ENCODE measurements at regions not wholly inside any gene's neighbourhood (a gene's known extent, or its start where the extent isn't known, plus 50 kb on each side); places are given as distances from the start of the nearest gene placed in this dataset.

GRCh38 chr5:18686253-18686652 lies 1052.0 kb downstream of the TAF11L14 start:
- no peak overlapping the region for H2AK9ac ChIP-seq (replicated peaks; ENCODE audit: low read depth, low read length, poor library complexity)
- no peak for TF ChIP-seq BHLHE40 (IDR thresholded peaks at IDR 0.05; ENCODE audit: low read depth, low read length)
- no peak for TF ChIP-seq FOS (IDR thresholded peaks at IDR 0.05; ENCODE audit: low read depth, low read length)
- TF ChIP-seq POLR2A (IDR thresholded peaks at IDR 0.05; ENCODE audit: low read depth, low read length), result no peak
- TF ChIP-seq MXI1 (IDR thresholded peaks at IDR 0.05; ENCODE audit: borderline replicate concordance, low read depth, low read length), result no peak
- no peak for TF ChIP-seq RAD21 (IDR thresholded peaks at IDR 0.05; ENCODE audit: low read length)
- TF ChIP-seq CEBPB (IDR thresholded peaks at IDR 0.05; ENCODE audit: low read depth, low read length), result no peak
- TF ChIP-seq USF2 (IDR thresholded peaks at IDR 0.05; ENCODE audit: low read depth, low read length), result no peak
- no peak for TF ChIP-seq SMC3 (IDR thresholded peaks at IDR 0.05; ENCODE audit: low read depth, low read length)
- TF ChIP-seq CTCF (conservative IDR thresholded peaks at IDR 0.05; ENCODE audit: low read depth, low read length), result no peak
- TF ChIP-seq CHD1 (IDR thresholded peaks at IDR 0.05; ENCODE audit: low read depth, low read length), result no peak
- TF ChIP-seq ELK1 (IDR thresholded peaks at IDR 0.05; ENCODE audit: borderline replicate concordance, low read depth, low read length), result no peak
- TF ChIP-seq RFX5 (IDR thresholded peaks at IDR 0.05; ENCODE audit: low read depth, low read length), result no peak
- TF ChIP-seq NFE2L2 (IDR thresholded peaks at IDR 0.05; ENCODE audit: low read depth, low read length), result no peak
- no peak for TF ChIP-seq MAZ (IDR thresholded peaks at IDR 0.05; ENCODE audit: borderline replicate concordance, low read depth, low read length)
- TF ChIP-seq MAFK (IDR thresholded peaks at IDR 0.05; ENCODE audit: low read depth, low read length), result no peak
- no peak for TF ChIP-seq RCOR1 (IDR thresholded peaks at IDR 0.05; ENCODE audit: insufficient replicate concordance, low read length)
- no peaks in the 10 kb centered on the region for H3K79me1 ChIP-seq (ENCODE audit: low read depth in 1 of 2, low read length in 2 of 2)
- H3K4me3 ChIP-seq (ENCODE audit: insufficient read depth, low read depth, low read length), result no peak overlapping the region
- BruUV-seq (replicated peaks), result no TSS peak
- no peak overlapping the region for H4K5ac ChIP-seq (ENCODE audit: low read depth, low read length)
- 33% methylated on average over 2 of the region's 3 CpGs; no CpG with 5 or more reads in 1 of the 2 experiments for WGBS, 2 experiments (ENCODE audit: extremely low coverage in 2 of 2, insufficient read length in 1 of 2)
- no peak overlapping the region for H3K4me2 ChIP-seq (ENCODE audit: low read depth, low read length)
- H3K4ac ChIP-seq (ENCODE audit: low read depth, low read length), result no peak overlapping the region
- H3K36me3 ChIP-seq (ENCODE audit: control insufficient read depth, insufficient read depth, low read length), result no peaks in the 10 kb centered on the region
- no peaks in the 10 kb centered on the region for H3K4me1 ChIP-seq (ENCODE audit: control insufficient read depth, insufficient read depth, low read length)
- no peaks in the 10 kb centered on the region for H3K27me3 ChIP-seq (ENCODE audit: control insufficient read depth, insufficient read depth, low read length)
- H4K8ac ChIP-seq (ENCODE audit: low read depth in 2 of 2, low read length in 2 of 2), result no peak overlapping the region
- H2BK120ac ChIP-seq (ENCODE audit: low read depth, low read length), result no peak overlapping the region
- H3K56ac ChIP-seq (ENCODE audit: extremely low read depth, insufficient read depth, low read length), result no peak overlapping the region
- H4K20me1 ChIP-seq (ENCODE audit: insufficient read depth, low read length), result no peaks in the 10 kb centered on the region
- in situ Hi-C loops (cut with MboI; ENCODE audit: low sequenced_read_pairs), result no loop called here
- H3K9me3 ChIP-seq (ENCODE audit: control insufficient read depth, insufficient read depth, low read length), result peaks cover 5% of the 10 kb centered on the region
- dilution Hi-C loops (cut with HindIII; ENCODE audit: low sequenced_read_pairs, unreplicated experiment), result no loop called here
- ChIA-PET CTCF (interaction anchor here (1.0 kb wide), 1 partner anchor 13 kb away, joined by 3 read pairs; no protein-coding TSS in a partner anchor), POLR2A (ENCODE audit: unreplicated experiment) (no interaction called here)
- H3K23ac ChIP-seq (ENCODE audit: low read depth, low read length), result no peak overlapping the region
- no peaks in the 10 kb centered on the region for H3K9me1 ChIP-seq (ENCODE audit: insufficient read depth, low read length)
- H2BK5ac ChIP-seq (ENCODE audit: low read depth, low read length, poor library complexity, severe bottlenecking), result no peak overlapping the region
- no peak overlapping the region for H3K18ac ChIP-seq (ENCODE audit: low read depth, low read length)
- no peak overlapping the region for H4K91ac ChIP-seq (ENCODE audit: insufficient read depth, low read depth, low read length)
- no peak for DNase-seq
- no peak overlapping the region for H3K9ac ChIP-seq (ENCODE audit: low read depth, low read length)
- H2BK15ac ChIP-seq (ENCODE audit: low read depth, low read length), result no peak overlapping the region
- intact Hi-C loops (cut with micrococcal nuclease), result no loop called here
- ATAC-seq (ENCODE audit: low read depth), result no peak
- H2AK5ac ChIP-seq (ENCODE audit: low read depth, low read length), result no peak overlapping the region
- H3K27ac ChIP-seq (ENCODE audit: insufficient read depth, low read length), result no peak overlapping the region
- no peak overlapping the region for H2BK20ac ChIP-seq (ENCODE audit: low read depth, low read length)
- no peak overlapping the region for H2AFZ ChIP-seq (replicated peaks; ENCODE audit: low read length, poor library complexity)
- H3K14ac ChIP-seq (replicated peaks; ENCODE audit: low read depth, low read length), result no peak overlapping the region

Measured in IMR-90 (cell line).